Upper lobe of right lung (tissue), 1 donor: ENCODE measurements at regions not wholly inside any gene's neighbourhood (a gene's known extent, or its start where the extent isn't known, plus 50 kb on each side); places are given as distances from the start of the nearest gene placed in this dataset.
"Not testable (repeated sequence)": the region's sequence is repeated elsewhere in the genome, so short reads cannot be mapped to it uniquely, and the experiment has no call there.

Experiments used
- ATAC-seq: fragments of 200-7000 bp; cut with Tn5 transposase; one replicate; pipeline ENCODE4 v1.9.1; 2020; ENCODE audit warnings: mild to moderate bottlenecking, moderate library complexity
- DNase-seq: peaks from one replicate; pipeline ENCODE4 v3.0.0-alpha.2; 2020
- H3K27ac ChIP-seq: fragments of 200-600 bp; one replicate; pipeline ENCODE4 v1.8.0; 2022
- H3K27me3 ChIP-seq: fragments of 200-600 bp; one replicate; pipeline ENCODE4 v1.8.0; 2022; ENCODE audit warnings: mild to moderate bottlenecking
- H3K36me3 ChIP-seq: fragments of 200-600 bp; one replicate; pipeline ENCODE4 v1.8.0; 2022
- H3K4me1 ChIP-seq: fragments of 200-600 bp; one replicate; pipeline ENCODE4 v1.8.0; 2022
- H3K4me3 ChIP-seq: fragments of 200-600 bp; one replicate; pipeline ENCODE4 v1.8.0; 2022; ENCODE audit warnings: mild to moderate bottlenecking
- H3K9me3 ChIP-seq: fragments of 200-600 bp; one replicate; pipeline ENCODE4 v1.8.0; 2022
- intact Hi-C: fragments of 100-400 bp; cut with DNase I; formaldehyde crosslinking; loops from one replicate; pipeline ENCODE4 v1.11.0; 2022
- TF ChIP-seq, protein P1 (sequence below): fragments of 200-600 bp; IDR thresholded peaks from one replicate; pipeline ENCODE4 v1.8.0; 2022; ENCODE audit warnings: antibody characterized with exemption
- donor health status: DM: no; HTN: yes; CAD: no; lungs with severe emphysema.

DNA sequence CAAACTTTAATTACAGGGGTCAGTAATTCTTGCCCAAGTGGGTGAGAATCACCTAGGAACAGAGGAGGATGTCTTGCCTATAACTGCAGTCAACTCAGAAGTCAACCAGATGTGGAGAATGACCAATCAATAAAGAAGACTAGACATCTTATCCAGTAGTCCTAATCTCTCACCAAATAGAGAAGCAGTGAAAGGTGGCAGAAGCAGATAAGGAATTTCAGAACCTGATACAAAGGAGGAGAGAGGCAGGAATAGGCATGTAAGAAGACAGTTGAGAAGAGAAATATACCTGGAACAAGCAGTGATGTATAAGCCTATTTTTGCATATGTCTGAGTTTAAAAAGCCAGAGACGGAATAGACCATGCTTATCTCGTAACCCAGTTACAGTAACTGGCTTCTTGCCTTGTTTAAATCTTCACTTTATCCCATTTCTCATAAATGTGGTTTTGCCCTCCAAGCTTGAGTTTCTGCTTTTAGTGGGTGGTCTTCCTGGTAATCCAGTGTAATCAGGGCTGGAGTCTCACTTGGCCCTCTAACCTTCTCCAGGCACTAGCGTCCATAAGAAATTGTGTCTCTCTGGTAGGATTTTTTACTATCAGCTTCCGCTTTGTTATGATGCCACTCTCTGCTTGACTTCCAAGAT, 401.0 kb downstream of the SUCLG1 start:
- Histone ChIP-seq H3K4me1 (no peaks in the 10 kb centered on the region), H3K27ac (no peak overlapping the region), H3K27me3 (no peaks in the 10 kb centered on the region), H3K9me3 (no peaks in the 10 kb centered on the region), H3K4me3 (no peak overlapping the region), H3K36me3 (no peaks in the 10 kb centered on the region)
- DNase-seq (no peak), ATAC-seq (no peak)
- TF ChIP-seq, protein P1, sequence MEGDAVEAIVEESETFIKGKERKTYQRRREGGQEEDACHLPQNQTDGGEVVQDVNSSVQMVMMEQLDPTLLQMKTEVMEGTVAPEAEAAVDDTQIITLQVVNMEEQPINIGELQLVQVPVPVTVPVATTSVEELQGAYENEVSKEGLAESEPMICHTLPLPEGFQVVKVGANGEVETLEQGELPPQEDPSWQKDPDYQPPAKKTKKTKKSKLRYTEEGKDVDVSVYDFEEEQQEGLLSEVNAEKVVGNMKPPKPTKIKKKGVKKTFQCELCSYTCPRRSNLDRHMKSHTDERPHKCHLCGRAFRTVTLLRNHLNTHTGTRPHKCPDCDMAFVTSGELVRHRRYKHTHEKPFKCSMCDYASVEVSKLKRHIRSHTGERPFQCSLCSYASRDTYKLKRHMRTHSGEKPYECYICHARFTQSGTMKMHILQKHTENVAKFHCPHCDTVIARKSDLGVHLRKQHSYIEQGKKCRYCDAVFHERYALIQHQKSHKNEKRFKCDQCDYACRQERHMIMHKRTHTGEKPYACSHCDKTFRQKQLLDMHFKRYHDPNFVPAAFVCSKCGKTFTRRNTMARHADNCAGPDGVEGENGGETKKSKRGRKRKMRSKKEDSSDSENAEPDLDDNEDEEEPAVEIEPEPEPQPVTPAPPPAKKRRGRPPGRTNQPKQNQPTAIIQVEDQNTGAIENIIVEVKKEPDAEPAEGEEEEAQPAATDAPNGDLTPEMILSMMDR: no peak
- intact Hi-C loops: no loop called here

GRCh38 chr2:84055816-84056215, 403.3 kb downstream of the SUCLG1 start:
- Histone ChIP-seq H3K4me3 (no peak overlapping the region), H3K27ac (no peak overlapping the region), H3K36me3 (no peaks in the 10 kb centered on the region), H3K9me3 (no peaks in the 10 kb centered on the region), H3K27me3 (no peaks in the 10 kb centered on the region), H3K4me1 (no peaks in the 10 kb centered on the region)
- intact Hi-C loops: no loop called here
- DNase-seq (no peak), ATAC-seq (no peak)
- TF ChIP-seq, protein P1: no peak

DNA sequence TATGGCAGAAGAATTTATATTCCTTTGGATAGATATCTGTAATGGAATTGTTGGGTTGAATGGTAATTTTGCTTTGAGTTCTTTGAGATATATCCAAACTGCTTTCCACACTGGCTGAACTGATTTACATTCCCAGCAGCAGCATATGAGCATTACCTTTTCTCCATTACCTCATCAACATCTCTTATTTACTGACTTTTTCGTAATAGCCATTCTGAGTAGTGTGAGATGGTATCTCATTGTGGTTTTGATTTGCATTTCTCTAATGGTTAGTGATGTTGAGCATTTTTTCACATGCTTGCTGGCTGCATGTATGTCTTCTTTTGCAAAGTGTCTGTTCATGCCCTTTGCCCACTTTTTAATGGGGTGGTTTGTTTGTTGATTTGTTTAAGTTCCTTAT, 404.5 kb downstream of the SUCLG1 start:
- H3K36me3 ChIP-seq, ATAC-seq, H3K4me3 ChIP-seq, H3K27me3 ChIP-seq, H3K4me1 ChIP-seq, intact Hi-C loops, H3K9me3 ChIP-seq, H3K27ac ChIP-seq, DNase-seq: not testable (repeated sequence)

- Histone ChIP-seq H3K36me3 (no peaks in the 10 kb centered on the region), H3K9me3 (no peaks in the 10 kb centered on the region), H3K27ac (no peak overlapping the region), H3K4me1 (no peaks in the 10 kb centered on the region), H3K27me3 (no peaks in the 10 kb centered on the region), H3K4me3 (no peak overlapping the region)
- TF ChIP-seq, protein P1: no peak
- ATAC-seq (no peak), DNase-seq (no peak)
- intact Hi-C loops: no loop called here
These were observed 406.2 kb downstream of the SUCLG1 start for GRCh38 chr2:84052913-84053312.

DNA sequence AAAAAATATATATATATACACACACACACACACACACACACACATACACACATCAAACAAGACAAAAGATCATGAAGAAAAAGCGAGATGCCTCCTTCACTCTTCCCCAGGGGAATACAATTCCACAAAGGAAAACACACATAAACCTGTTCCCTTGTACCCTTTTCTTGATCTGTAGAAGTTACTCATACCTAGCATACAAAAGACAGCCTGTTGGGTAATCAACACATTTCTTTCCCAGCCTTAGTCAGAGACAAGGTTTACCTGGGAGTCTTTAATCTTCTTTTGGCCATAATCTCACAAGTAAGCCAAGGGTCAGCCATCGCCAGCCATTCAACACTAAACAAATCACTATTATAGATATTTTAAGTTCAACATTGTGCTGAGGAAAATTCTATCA, 407.0 kb downstream of the SUCLG1 start:
- no peaks in the 10 kb centered on the region for H3K4me1 ChIP-seq
- H3K27me3 ChIP-seq: no peaks in the 10 kb centered on the region
- ATAC-seq (no peak), DNase-seq (no peak)
- H3K4me3 ChIP-seq: no peak overlapping the region
- no peak overlapping the region for H3K27ac ChIP-seq
- intact Hi-C loops: no loop called here
- no peaks in the 10 kb centered on the region for H3K36me3 ChIP-seq
- H3K9me3 ChIP-seq: no peaks in the 10 kb centered on the region
- TF ChIP-seq, protein P1: no peak

DNA sequence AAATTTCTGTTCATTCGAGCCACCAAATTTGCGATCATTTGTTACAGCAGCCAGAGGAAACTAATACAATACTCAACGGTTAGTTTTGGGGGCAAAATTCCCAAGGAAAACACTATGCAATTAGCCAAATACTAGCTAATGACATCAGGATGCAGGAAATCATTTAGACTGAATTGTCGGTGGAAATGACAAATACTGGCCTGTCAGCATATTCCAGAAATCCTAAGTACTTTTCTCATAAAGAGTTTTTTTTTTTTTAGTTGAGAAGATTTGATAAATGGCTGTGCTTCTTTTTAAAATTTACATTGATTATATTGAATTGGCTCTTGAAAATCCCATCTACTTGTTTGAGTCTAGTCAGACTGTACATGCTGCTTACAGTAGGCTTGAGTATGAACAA, 410.1 kb downstream of the SUCLG1 start:
- H3K9me3 ChIP-seq: no peaks in the 10 kb centered on the region
- H3K4me1 ChIP-seq: no peaks in the 10 kb centered on the region
- H3K4me3 ChIP-seq: no peak overlapping the region
- no peaks in the 10 kb centered on the region for H3K36me3 ChIP-seq
- intact Hi-C loops: no loop called here
- no peak for DNase-seq
- no peaks in the 10 kb centered on the region for H3K27me3 ChIP-seq
- H3K27ac ChIP-seq: no peak overlapping the region
- TF ChIP-seq, protein P1: no peak
- ATAC-seq: no peak
